ENCODE measurements at regions not wholly inside any gene's neighbourhood (a gene's known extent, or its start where the extent isn't known, plus 50 kb on each side); places are given as distances from the start of the nearest gene placed in this dataset.
"Not testable (repeated sequence)": the region's sequence is repeated elsewhere in the genome, so short reads cannot be mapped to it uniquely, and the experiment has no call there.

DNA sequence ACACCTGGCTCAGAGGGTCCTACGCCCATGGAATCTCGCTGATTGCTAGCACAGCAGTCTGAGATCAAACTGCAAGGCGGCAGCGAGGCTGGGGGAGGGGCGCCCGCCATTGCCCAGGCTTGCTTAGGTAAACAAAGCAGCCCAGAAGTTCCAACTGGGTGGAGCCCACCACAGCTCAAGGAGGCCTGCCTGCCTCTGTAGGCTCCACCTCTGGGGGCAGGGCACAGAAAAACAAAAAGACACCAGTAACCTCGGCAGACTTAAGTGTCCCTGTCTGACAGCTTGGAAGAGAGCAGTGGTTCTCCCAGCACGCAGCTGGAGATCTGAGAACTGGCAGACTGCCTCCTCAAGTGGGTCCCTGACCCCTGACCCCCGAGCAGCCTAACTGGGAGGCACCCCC, 281.3 kb downstream of the LMBRD1 start:
- TF ChIP-seq, protein P1, sequence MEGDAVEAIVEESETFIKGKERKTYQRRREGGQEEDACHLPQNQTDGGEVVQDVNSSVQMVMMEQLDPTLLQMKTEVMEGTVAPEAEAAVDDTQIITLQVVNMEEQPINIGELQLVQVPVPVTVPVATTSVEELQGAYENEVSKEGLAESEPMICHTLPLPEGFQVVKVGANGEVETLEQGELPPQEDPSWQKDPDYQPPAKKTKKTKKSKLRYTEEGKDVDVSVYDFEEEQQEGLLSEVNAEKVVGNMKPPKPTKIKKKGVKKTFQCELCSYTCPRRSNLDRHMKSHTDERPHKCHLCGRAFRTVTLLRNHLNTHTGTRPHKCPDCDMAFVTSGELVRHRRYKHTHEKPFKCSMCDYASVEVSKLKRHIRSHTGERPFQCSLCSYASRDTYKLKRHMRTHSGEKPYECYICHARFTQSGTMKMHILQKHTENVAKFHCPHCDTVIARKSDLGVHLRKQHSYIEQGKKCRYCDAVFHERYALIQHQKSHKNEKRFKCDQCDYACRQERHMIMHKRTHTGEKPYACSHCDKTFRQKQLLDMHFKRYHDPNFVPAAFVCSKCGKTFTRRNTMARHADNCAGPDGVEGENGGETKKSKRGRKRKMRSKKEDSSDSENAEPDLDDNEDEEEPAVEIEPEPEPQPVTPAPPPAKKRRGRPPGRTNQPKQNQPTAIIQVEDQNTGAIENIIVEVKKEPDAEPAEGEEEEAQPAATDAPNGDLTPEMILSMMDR (IDR thresholded peaks at IDR 0.05; ENCODE audit: poor library complexity), result not testable (repeated sequence)
- not testable (repeated sequence) for TF ChIP-seq EZH2phosphoT487 (IDR thresholded peaks at IDR 0.05; ENCODE audit: low read depth, severe bottlenecking, unreplicated experiment); EZH2 (IDR thresholded peaks at IDR 0.05; ENCODE audit: borderline replicate concordance)

Measured in hepatocyte (in vitro differentiated cells).